ENCODE measurements at regions not wholly inside any gene's neighbourhood (a gene's known extent, or its start where the extent isn't known, plus 50 kb on each side); places are given as distances from the start of the nearest gene placed in this dataset.

GRCh38 chr3:153897025-153897723 is 224.0 kb upstream of the ARHGEF26 start:
- TF ChIP-seq CTCF (IDR thresholded peaks at IDR 0.05; ENCODE audit: control extremely low read depth, extremely low read depth, low read depth, missing control alignments), result no peak
- CTCF ChIA-PET, result interaction anchor here (0.8 to 1.3 kb wide), 3 partner anchors 14 to 26 kb away, joined by 3 to 4 read pairs (median 3); no protein-coding TSS in a partner anchor
- POLR2A ChIA-PET, result no interaction called here
- no peak for DNase-seq (ENCODE audit: extremely low spot score)

- CTCF ChIA-PET, result interaction anchor here (0.8 to 1.3 kb wide), 3 partner anchors 14 to 25 kb away, joined by 3 to 4 read pairs (median 3); no protein-coding TSS in a partner anchor
Measured at GRCh38 chr3:153897842-153898241, 223.3 kb upstream of the ARHGEF26 start.

GRCh38 chr3:153901152-153901551 is 220.0 kb upstream of the ARHGEF26 start:
- DNase-seq (ENCODE audit: extremely low spot score), result no peak
- CTCF ChIA-PET, result interaction anchor here (1.4 kb wide), 1 partner anchor 9 kb away, joined by 5 read pairs; no protein-coding TSS in a partner anchor
- no peak for TF ChIP-seq CTCF (IDR thresholded peaks at IDR 0.05; ENCODE audit: control extremely low read depth, extremely low read depth, low read depth, missing control alignments)
- POLR2A ChIA-PET, result no interaction called here

More at GRCh38 chr3:153897842-153898241, 223.3 kb upstream of the ARHGEF26 start:
- no peak for TF ChIP-seq CTCF (IDR thresholded peaks at IDR 0.05; ENCODE audit: control extremely low read depth, extremely low read depth, low read depth, missing control alignments)
- POLR2A ChIA-PET, result no interaction called here
- no peak for DNase-seq (ENCODE audit: extremely low spot score)

- DNase-seq (ENCODE audit: extremely low spot score), result no peak
- TF ChIP-seq CTCF (IDR thresholded peaks at IDR 0.05; ENCODE audit: control extremely low read depth, extremely low read depth, low read depth, missing control alignments), result no peak
- ChIA-PET CTCF (no interaction called here), POLR2A (no interaction called here)
Measured at GRCh38 chr3:153901991-153902390, 219.2 kb upstream of the ARHGEF26 start.

- no peak for DNase-seq (ENCODE audit: extremely low spot score)
- POLR2A ChIA-PET, result no interaction called here
- CTCF ChIA-PET, result interaction anchor here (1.1 kb wide), 1 partner anchor 18 kb away, joined by 3 read pairs; no protein-coding TSS in a partner anchor
- no peak for TF ChIP-seq CTCF (IDR thresholded peaks at IDR 0.05; ENCODE audit: control extremely low read depth, extremely low read depth, low read depth, missing control alignments)
Measured at GRCh38 chr3:153903430-153903829, 217.8 kb upstream of the ARHGEF26 start.

- ChIA-PET CTCF (no interaction called here), POLR2A (no interaction called here)
- no peak for TF ChIP-seq CTCF (IDR thresholded peaks at IDR 0.05; ENCODE audit: control extremely low read depth, extremely low read depth, low read depth, missing control alignments)
- no peak for DNase-seq (ENCODE audit: extremely low spot score)
Measured at GRCh38 chr3:153906366-153906765, 214.8 kb upstream of the ARHGEF26 start.
